DMS 273 treated with DMSO at 0.1 percent for 48 hours (cell line): ENCODE measurements at regions not wholly inside any gene's neighbourhood (a gene's known extent, or its start where the extent isn't known, plus 50 kb on each side); places are given as distances from the start of the nearest gene placed in this dataset.
"Not testable (repeated sequence)": the region's sequence is repeated elsewhere in the genome, so short reads cannot be mapped to it uniquely, and the experiment has no call there.

Experiments
- DNase-seq: peaks from one replicate; lab custom pipeline; 2025; lab: John Stamatoyannopoulos, UW

DNA sequence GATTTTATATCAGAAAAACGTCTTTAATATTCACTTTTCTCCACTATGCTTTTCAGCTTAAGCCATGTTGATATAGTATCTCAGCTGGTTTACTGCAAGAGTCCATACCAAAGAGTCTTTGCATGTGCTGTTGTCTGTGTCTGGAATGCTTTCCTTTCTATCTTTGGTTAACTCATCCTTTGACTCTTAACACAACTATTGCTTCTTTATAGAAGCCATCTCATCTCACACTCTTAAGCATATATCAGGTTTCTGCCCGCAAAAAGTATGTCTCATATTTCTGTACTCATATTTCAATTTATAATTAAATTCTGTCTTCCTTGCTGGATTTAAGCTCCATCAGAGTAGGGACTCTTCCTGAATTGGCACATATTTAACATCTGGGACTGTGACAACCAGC is 220.9 kb upstream of the KCNK2 start:
- no peak for DNase-seq

DNA sequence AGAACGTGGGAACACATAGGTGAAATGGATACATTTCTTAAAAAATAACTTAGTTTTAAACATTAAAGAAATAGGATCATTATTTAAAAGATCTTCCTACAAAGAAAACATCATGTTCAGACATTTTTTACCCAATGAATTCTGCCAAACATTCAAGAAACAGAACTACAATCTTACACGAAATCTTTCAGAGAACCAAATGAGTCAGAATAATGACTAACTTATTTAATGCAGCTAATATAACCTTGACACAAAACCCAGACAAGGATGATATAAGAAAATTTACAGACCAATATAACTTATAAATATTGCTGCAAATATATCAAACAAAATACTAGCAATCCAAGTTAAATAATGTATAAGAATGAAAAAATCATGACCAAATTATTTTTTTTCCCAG is 220.1 kb upstream of the KCNK2 start:
- no peak for DNase-seq

DNA sequence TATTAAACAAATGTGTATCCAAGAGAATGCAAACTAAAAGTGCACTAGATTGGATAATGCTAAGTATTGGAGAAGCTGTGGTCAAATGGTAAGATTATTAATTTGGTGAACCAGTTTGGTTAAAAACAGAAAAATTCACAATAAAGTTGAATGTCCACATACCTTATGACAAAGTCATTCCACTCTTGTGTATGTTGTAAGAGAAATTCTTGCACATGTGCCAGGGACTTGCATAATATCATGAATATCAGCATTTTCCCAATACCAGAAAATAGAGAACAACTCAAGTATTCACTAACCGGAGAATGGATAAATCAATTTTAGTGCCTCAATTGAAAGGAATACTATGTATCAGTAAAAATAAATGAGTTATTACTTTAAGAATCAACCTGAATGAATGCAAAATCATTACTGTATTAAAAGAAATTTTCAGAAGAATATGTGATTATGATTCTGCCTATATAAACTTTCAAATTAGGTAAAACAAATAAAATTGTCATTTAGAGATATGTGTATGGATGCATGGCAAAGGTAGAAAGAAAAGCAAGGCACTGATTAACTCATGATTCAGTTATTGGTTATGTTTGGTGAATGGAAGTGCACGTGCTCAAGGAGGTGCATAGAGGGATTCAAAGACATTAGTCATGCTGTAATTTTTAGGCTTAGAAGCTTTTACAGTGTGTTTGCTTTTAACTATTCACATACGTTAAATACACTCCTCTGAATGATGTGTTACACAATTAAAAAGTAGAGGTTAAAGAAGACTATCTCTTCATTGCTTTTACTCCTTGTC is 217.4 kb upstream of the KCNK2 start:
- DNase-seq: no peak

DNA sequence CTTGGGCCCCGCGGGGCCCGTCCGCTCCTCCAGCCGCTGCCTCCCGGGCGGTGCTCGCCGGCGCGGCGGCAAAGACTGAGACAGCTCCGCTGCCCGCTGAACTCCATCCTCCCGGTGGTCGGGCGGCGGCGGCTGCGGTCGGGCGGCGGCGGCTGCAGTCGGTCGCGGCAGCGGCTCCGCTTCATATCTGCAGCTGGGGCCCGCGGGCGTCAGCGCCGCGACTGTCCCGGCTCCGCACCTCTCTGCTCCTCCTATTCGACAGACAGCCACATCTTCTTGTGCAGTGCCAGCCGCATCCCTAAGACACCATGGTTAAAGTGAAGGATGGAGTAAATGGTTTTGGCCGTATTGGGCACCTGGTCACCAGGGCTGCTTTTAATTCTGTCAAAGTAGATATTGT is 212.1 kb upstream of the KCNK2 start:
- not testable (repeated sequence) for DNase-seq

DNA sequence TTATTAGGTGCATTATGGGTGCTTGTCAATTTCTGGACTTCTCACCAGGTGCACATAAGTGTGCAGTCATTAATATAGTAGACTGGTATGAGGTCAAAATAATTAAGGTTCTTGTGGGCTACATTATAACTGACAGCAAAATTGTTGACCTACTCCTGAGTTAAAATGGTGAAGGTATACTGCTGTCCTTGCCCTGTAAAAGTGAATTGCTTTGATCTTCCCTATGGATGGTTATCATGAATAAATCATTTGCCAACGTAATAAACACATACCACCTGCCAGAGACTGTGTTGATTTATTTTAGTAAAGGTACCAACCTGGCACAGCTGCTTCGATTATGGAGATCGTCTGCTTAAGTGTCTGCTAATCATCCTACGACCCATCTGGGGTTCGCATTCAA is 201.6 kb upstream of the KCNK2 start:
- DNase-seq: no peak

DNA sequence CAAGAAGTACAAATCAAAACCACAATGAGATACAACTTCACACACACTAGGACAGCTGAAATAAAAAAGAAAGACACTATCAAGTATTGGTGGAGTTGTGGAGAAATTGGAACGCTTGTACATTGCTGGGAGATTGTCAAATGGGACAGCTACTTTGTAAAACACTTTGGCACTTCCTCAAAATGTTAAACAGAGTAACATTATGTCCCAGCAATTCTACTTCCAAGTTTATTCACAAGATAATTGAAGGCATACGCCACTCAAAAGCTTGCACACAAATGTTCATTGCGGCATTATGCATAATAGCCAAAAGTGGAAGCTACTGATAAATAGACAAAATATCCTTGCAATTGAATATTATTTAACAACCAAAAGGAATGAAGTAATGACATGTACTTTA is 199.9 kb upstream of the KCNK2 start:
- no peak for DNase-seq

DNA sequence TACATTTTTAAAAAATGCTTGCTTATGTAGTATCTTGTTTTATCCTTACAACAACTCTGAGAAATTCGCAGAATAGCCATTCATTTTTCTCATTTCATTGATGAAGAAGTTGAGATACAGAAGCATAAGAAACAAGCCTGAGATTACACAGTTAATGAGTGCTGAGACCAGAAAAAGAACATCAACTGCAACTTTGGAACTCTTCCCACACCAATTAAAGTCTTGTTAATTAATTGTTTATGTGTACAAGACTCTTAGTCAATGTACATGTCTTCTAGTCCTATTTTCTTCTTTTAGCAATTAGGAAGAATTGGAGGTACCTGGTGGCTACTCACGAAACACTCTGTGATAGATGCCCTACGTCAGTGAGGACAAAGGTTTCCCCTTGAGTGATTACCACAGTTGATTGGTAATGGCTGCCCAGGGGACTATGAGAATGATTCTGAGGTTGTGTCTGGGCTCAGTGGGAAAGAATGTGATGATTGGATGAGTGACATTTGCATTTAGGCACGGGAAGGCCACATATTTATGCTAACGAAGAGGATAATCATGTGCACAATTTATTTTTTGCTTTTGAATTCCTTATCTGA is 187.4 kb upstream of the KCNK2 start:
- no peak for DNase-seq

DNA sequence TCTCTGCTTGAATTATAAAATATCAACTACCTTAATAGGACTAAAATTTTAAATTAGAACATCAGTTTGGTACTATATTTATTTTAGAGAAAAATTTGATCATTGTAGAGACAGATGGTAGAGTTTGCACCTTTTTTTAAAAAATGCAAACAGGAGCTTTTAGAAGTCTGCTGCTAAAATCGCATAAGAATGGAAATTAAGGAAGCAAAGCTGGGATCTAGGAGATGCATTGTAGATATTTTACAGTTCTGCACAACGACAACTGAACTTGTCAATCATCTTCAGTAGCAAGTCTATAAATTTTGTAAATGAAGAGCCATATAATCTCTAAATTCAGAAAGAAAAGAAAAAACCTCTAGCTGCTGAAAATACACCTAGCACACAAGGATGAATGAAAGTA is 185.6 kb upstream of the KCNK2 start:
- DNase-seq: no peak

DNA sequence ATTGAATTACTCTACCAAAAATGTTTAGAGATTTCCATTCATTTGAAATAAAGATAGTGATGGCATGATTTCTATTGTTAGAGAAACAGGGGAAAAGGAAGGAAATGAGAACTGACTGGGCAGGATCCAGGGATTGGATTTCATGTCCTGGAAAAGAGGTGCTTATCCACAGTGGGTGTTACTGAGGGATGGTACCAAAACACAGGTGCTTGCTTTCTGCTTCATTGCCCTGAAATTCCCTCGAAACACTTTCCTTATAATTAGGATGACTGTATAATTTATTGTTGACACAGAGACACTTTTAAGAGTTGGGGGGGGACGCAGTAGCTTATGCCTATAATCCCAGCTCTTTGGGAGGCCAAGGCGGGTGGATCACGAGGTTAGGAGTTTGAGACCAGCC is 185.0 kb upstream of the KCNK2 start:
- no peak for DNase-seq

DNA sequence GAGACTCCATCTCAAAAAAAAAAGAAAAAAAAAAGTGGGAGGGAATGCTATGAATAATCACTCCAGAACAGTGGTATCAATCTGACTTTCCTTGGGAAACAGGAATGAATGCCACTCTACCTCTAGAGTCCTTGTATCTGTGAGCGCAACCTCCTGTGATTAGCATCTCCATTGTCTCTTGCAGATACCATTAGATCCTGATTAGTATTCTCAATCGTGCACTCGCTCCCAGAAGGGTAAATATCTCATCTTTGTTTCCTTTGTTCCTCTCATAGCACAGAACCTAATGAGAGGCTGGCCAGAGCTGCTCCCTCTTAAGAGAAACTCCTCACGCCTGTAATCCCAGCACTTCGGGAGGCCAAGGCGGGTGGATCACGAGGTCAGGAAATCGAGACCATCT is 184.4 kb upstream of the KCNK2 start:
- DNase-seq: no peak

DNA sequence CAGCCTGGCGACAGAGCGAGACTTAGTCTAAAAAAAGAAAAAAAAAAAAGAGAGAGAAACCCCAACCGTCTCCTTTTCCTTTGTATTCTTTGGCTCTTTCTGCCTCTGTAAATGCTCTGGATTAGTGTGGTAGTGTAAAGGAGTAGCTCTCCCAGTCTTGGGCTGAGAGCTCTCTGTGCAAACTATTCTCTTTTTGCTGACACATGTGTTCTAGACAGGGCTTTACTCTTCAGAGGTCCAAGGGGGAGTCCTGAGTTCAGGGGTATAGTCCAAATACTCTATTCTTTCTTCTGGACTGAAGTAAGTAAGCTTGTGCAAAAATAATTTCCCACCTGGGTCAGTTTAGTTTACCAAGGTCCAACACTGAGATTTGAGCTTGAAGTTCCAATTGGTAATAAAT is 183.8 kb upstream of the KCNK2 start:
- no peak for DNase-seq

DNA sequence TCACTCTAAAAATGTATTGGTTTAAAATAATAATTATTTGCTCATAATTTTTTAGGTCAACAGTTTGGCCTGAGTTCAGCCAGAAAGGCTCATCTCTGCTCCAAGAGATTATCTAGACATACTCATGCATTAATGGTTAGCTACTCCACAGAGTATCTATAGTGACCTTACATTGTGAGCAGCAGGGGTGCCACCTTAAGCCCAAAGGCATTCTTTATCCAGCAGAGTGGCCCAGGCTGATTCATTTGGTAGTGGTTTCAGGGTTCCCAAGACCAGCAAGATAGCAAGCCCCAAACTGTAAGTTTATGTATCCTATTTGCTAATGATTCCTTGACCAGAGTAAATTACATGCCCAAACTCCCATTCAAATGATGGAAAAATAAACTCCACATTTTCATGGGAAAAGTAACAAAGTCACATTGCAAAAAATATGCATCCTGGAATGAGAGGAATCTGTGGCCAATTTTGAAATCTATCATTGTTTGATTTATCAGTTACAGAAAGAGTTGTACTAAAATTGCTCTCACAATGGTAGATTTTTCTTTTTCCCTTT is 182.6 kb upstream of the KCNK2 start:
- DNase-seq: no peak

DNA sequence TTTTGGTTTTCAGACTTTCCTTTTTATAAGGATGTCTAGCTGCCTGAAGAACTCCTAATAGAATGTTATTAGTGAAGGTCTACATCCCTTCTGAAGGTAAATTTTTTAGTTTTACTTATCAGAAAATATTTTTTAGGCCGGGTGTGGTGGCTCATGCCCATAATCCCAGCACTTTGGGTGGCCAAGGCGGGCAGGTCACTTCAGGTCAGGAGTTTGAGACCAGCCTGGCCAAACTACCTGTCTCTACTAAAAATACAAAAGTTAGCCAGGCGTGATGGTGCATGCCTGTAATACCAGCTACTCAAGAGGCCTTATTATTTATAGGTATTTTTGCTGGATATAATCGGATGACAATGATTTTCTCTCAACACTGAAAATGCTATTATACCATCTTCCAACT is 181.9 kb upstream of the KCNK2 start:
- DNase-seq: no peak

DNA sequence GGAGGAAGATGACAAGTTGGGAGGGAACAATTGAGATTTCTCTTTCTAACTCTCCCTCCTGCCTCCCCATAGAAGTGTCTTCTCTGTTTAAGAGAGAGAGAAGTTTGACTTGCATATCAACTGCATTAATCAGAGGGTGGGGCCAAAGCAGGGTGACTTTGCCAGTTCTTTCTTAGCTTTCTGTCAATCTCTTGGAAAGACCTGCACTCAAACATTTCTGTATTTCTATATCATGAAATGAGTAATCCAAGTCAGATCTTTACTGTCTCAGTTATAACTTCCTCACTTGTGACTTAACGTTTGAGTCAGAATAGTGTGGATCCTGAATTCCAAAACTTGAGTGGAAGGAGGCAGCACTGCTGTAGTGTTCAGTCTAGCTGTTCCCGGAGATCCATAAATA is 180.8 kb upstream of the KCNK2 start:
- DNase-seq: no peak

DNA sequence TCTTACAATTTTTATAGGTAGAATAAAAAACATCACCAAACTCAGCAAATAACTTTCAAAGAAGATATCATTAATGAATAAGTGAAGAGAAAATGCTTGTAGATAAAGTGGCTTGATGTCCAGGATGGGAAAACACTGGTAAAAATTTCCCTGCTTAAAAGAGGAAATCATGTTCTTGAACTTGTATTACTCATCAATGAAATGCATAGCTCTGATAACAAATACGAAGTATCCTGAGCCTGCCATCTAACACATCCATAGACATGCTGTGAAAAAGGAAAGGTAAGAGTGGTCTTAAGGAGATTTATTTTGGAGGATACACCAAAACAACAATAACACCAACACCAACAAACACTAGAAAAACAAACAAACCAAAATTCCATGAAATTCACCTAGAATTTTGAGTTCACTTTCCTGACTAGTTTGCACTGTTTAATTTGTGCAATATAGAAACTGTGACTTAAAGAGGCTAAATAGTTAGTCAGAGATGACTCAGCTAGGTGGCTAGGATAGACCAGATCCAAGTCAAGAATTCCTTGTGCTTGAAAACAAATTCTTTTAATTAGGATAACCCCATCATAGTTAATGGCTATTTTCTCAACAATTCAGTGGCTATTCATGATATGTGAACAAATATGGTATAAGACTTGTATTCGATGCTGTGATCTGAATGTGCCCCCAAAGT is 179.8 kb upstream of the KCNK2 start:
- DNase-seq: no peak

DNA sequence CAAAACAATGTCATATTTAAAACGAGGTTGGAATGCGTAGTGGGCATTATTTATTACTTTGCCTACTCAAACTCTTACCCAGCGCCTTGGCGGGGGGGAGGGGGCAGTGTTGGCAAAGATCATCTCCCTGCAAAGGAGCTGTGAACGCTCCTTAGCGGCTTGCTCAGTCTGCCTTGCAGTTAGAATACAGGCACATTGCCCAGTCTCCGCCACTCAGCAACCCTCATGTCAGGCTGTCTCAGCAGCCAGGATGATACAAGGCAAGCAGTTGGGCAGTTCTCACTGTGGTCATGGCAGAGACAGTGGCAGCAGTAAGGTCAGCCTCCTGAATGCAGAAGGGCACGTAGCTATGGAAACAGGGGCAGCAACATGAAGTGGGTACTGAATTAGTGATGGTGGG is 170.4 kb upstream of the KCNK2 start:
- DNase-seq: no peak

DNA sequence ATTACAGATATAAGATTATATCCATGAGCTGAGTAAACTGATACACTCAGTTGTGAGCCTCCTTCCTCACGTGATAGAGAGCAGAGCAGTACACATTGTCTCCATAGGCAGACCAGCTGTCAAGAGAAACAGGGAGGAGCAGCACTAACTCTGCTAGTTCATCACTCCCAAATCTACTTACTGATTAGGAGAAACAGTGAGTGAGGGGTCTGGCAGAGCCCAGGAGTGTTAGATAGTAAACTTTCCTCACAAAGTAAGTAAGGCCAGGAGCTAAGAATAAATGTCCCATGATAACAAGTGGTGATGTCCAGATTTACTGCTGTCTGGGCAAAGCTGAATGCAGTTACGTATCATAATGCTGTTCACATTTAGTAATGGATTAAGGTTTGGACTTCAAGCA is 168.6 kb upstream of the KCNK2 start:
- DNase-seq: no peak

DNA sequence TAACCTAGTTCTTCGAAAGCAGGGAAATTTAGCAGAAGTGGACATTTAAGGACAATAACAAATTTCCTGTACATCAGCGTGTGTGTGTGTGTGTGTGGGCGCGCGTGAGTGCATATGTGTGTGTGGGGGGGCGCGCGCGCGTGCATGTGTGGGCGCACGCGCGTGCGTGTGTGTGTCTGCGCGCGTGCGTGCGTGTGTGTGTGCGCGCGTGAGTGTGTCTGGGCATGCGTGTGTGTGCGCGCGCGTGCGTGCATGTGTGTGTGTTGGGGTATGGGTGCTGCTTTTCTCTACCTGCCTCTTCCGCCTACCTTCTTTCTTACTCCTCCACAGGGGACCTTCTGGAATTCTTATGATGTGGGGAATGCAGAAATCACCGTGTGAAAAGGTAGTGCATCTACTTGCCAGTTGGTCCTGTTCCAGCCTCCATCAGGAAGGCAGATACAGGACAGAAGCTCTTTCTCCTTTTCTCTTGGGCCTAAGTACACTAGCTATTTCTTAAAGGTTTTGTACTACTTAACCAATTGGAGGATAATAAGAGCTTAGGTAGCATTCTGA is 165.4 kb upstream of the KCNK2 start:
- DNase-seq: no peak

DNA sequence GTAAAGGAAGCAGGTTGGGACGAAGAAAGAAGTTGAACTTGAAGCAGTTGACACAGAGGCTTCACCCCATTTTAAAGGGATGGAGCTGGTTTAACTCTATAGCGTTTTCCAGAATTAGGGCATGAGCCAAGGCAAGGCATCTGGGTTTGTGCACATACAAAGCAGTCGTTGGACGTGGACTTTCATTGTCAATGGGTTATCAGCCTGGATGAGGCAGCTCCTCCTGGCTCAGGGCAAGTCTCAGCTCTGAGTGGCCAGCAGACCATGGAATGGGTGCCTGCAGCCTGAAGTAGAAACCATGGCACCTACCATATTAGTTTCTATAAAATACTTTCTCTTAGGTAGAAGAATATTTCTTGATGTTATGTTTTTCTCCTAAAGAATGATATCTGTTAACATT is 163.8 kb upstream of the KCNK2 start:
- no peak for DNase-seq

DNA sequence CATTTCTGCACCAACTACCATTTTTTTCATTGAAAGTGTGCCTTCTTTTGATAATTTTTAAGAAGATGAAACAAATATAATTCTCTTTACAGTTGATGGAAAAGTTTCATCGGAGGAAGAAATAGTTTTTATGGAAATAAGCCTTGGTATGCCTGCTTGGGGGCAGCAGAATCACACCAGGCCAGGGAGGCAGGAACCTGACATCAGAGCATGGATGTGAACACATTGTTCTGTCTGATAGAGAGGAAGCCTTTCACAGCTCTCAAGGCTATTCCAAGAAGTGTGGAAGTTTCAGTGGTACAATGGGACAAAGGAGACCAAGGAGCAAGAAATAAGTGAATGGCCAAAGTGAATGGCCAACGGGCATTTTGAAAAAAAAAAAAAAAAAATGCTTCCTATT is 162.2 kb upstream of the KCNK2 start:
- no peak for DNase-seq

DNA sequence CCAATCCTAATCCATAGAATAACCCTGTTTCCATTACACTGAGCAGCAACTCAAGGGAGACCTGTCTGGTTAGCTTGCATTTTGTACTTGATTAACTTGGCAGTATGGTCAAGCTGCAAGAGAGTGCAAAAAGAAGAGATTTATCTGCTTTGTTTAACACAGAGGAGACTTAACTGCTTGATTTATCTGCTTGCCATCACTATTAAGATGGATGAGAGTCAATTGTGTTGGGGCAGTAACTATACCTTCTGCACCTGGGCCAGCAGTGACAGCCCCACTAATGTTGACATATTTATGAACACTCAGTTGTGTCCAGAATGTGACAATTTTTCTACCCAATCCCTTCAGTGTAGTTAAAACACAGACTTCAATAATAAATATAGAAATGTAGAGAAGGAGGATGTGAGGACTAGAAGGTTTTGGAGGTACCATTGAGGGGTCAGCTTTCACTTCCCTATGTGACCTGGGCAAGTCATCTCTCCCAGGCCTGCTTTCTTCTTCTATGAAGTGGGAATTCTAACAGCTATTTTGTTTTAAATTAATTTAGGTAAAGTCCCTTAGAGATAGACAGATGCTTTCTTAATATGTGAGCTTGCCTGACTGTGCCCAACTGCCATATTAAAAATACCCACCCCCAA is 159.1 kb upstream of the KCNK2 start:
- no peak for DNase-seq

DNA sequence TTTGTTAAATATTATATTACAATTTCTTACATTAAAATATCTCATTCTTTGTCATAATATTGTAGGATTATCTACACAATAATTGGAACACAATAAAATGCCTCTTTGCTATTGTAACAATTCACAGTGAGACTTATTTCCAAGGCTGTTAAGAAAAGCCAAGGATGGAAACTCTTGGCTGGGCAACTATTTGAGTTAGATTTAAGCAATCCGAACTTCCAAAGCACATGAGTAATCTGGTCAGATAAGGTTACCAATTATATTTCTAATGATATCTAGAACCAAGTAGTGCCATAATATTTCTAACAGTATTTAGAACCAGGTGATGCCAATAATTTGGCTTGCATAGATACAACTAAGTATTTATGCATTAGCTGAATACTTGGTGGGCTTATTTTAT is 154.7 kb upstream of the KCNK2 start:
- DNase-seq: no peak
